Ascending aorta (tissue), 2 donors: ENCODE measurements at regions not wholly inside any gene's neighbourhood (a gene's known extent, or its start where the extent isn't known, plus 50 kb on each side); places are given as distances from the start of the nearest gene placed in this dataset.

Experiments used
- DNase-seq, 2 donors: peaks; one replicate each; pipeline ENCODE4 v3.0.0-alpha.2; 2019; ENCODE audit warnings: low spot score in 2 of 2
- H3K27ac ChIP-seq, 2 donors: fragments of 200-600 bp; sonication (generic); one replicate each; pipeline ENCODE4 v1.5.1; 2016 to 2017; ENCODE audit warnings: mild to moderate bottlenecking in 1 of 2
- H3K27me3 ChIP-seq: fragments of 200-600 bp; sonication (generic); one replicate; pipeline ENCODE4 v1.5.1; 2017
- H3K36me3 ChIP-seq, 2 donors: fragments of 200-600 bp; sonication (generic); one replicate each; pipeline ENCODE4 v1.5.1; 2016
- H3K4me1 ChIP-seq, 2 donors: fragments of 200-600 bp; sonication (generic); one replicate each; pipeline ENCODE4 v1.5.1; 2016 to 2017; ENCODE audit warnings: mild to moderate bottlenecking in 1 of 2
- H3K4me3 ChIP-seq, 2 donors: fragments of 200-600 bp; sonication (generic); one replicate each; pipeline ENCODE4 v1.5.1; 2016 to 2017; ENCODE audit warnings: mild to moderate bottlenecking in 1 of 2
- H3K9me3 ChIP-seq, 2 donors: fragments of 200-600 bp; sonication (generic); one replicate each; pipeline ENCODE4 v1.5.1; 2016
- intact Hi-C: fragments of 100-400 bp; cut with DNase I; formaldehyde crosslinking; loops from one replicate; pipeline ENCODE4 v1.15.1; 2023
- TF ChIP-seq, protein P1 (sequence below), 3 experiments: fragments of 200-600 bp in 2 of 3; fragments of 450-650 bp in 1 of 3; sonication (generic) in 2 of 3; IDR thresholded peaks; one replicate each; pipeline ENCODE4 v1.5.1; 2016 to 2019; ENCODE audit warnings: antibody characterized with exemption in 3 of 3, mild to moderate bottlenecking in 1 of 3, moderate library complexity in 1 of 3

GRCh38 chr18:4597301-4597700 is 142.2 kb upstream of the DLGAP1 start:
- H3K27ac ChIP-seq, result no peak overlapping the region
- TF ChIP-seq, protein P1, sequence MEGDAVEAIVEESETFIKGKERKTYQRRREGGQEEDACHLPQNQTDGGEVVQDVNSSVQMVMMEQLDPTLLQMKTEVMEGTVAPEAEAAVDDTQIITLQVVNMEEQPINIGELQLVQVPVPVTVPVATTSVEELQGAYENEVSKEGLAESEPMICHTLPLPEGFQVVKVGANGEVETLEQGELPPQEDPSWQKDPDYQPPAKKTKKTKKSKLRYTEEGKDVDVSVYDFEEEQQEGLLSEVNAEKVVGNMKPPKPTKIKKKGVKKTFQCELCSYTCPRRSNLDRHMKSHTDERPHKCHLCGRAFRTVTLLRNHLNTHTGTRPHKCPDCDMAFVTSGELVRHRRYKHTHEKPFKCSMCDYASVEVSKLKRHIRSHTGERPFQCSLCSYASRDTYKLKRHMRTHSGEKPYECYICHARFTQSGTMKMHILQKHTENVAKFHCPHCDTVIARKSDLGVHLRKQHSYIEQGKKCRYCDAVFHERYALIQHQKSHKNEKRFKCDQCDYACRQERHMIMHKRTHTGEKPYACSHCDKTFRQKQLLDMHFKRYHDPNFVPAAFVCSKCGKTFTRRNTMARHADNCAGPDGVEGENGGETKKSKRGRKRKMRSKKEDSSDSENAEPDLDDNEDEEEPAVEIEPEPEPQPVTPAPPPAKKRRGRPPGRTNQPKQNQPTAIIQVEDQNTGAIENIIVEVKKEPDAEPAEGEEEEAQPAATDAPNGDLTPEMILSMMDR (IDR thresholded peaks at IDR 0.05), result no peak

DNA sequence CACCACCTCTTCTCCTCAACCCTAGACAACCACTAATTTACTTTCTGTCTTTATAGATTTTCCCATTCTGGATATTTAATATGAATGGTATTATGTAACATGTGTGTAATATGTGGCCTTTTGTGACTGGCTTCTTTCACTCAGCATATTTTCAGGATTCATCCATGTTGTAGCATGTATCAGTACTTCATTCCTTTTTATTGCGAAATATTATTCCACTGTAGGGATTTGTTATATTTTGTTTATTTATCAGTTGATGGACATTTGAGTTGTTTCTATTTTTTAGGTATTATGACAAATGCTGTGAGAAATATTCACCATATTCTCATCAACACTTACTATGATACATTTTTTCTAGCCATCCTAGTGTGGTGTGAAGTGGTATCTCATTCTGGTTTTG is 138.8 kb upstream of the DLGAP1 start:
- no peaks in the 10 kb centered on the region for H3K9me3 ChIP-seq
- H3K27me3 ChIP-seq, result no peaks in the 10 kb centered on the region
- H3K36me3 ChIP-seq, result no peaks in the 10 kb centered on the region
- H3K27ac ChIP-seq, result no peak overlapping the region
- intact Hi-C loops, result no loop called here
- DNase-seq, result no peak
- TF ChIP-seq, protein P1 (IDR thresholded peaks at IDR 0.05), result no peak
- H3K4me3 ChIP-seq, result no peak overlapping the region
- H3K4me1 ChIP-seq, result no peaks in the 10 kb centered on the region

More at GRCh38 chr18:4597301-4597700, 142.2 kb upstream of the DLGAP1 start:
- intact Hi-C loops, result loop anchor here (5.0 kb wide), 1 partner anchor 170 kb away; no protein-coding TSS in a partner anchor
- Histone ChIP-seq H3K4me3 (no peak overlapping the region), H3K4me1 (no peaks in the 10 kb centered on the region), H3K9me3 (no peaks in the 10 kb centered on the region), H3K27me3 (no peaks in the 10 kb centered on the region), H3K36me3 (no peaks in the 10 kb centered on the region)
- no peak for DNase-seq

- no peak for DNase-seq
- Histone ChIP-seq H3K27ac (no peak overlapping the region), H3K36me3 (no peaks in the 10 kb centered on the region), H3K4me1 (no peaks in the 10 kb centered on the region), H3K4me3 (no peak overlapping the region), H3K27me3 (no peaks in the 10 kb centered on the region), H3K9me3 (no peaks in the 10 kb centered on the region)
- TF ChIP-seq, protein P1 (IDR thresholded peaks at IDR 0.05), result no peak
- intact Hi-C loops, result no loop called here
Observed at GRCh38 chr18:4593459-4593858, 138.4 kb upstream of the DLGAP1 start.

DNA sequence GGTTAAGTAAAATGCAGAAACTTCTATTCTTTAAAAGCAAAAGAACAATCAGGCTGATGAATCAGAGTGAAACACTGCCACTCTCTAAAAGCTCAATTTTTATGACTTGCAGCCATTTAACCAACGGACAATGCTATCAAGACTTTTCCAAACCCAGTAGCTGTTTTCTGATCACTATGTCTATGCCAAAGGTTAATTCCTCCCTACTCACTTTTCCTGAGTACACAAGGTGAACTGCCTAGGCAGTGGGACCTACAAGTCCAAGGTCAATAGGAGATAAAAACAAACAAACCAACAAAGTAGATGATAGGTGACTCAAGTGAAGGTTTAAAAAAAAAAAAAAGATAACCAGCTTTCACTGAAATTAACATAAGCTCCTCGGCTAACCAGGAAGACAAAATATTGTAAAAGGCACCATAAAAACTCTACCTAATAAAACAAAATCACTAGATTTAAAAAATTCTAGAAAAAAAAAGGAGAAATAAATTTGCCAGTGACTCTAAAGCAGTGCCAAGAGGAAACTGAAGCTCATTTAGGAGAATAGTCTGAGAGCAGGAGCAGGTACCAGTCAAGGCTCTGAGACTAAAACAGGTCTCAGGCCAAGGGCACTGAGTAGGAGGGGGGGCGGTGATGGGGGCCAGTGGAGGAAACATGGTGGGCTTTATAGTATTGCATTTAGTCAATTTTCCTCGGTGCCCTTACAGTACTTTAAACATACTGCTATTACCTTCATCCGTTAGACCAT is 134.1 kb upstream of the DLGAP1 start:
- no peak for DNase-seq
- Histone ChIP-seq H3K4me3 (no peak overlapping the region), H3K4me1 (no peaks in the 10 kb centered on the region), H3K36me3 (no peaks in the 10 kb centered on the region), H3K9me3 (no peaks in the 10 kb centered on the region), H3K27me3 (no peaks in the 10 kb centered on the region), H3K27ac (no peak overlapping the region)
- TF ChIP-seq, protein P1 (IDR thresholded peaks at IDR 0.05), result no peak
- intact Hi-C loops, result no loop called here

- no peaks in the 10 kb centered on the region for H3K27me3 ChIP-seq
- intact Hi-C loops, result no loop called here
- no peaks in the 10 kb centered on the region for H3K4me1 ChIP-seq
- H3K9me3 ChIP-seq, result no peaks in the 10 kb centered on the region
- H3K27ac ChIP-seq, result no peak overlapping the region
- H3K4me3 ChIP-seq, result no peak overlapping the region
- no peak for DNase-seq
- H3K36me3 ChIP-seq, result no peaks in the 10 kb centered on the region
- TF ChIP-seq, protein P1 (IDR thresholded peaks at IDR 0.05), result no peak
Observed at GRCh38 chr18:4587204-4587603, 132.1 kb upstream of the DLGAP1 start.
